ENCODE measurements at regions not wholly inside any gene's neighbourhood (a gene's known extent, or its start where the extent isn't known, plus 50 kb on each side); places are given as distances from the start of the nearest gene placed in this dataset.
A peak's percentile ranks its signal among the peaks of the same experiment; 100 is the strongest.
"Not testable (repeated sequence)": the region's sequence is repeated elsewhere in the genome, so short reads cannot be mapped to it uniquely, and the experiment has no call there.

GRCh38 chr7:156504006-156504405 is 136.6 kb upstream of the RNF32 start:
- POLR2A ChIA-PET = interaction anchor here (0.6 kb wide), 2 partner anchors 125 to 174 kb away, joined by 3 read pairs; no protein-coding TSS in a partner anchor

DNA sequence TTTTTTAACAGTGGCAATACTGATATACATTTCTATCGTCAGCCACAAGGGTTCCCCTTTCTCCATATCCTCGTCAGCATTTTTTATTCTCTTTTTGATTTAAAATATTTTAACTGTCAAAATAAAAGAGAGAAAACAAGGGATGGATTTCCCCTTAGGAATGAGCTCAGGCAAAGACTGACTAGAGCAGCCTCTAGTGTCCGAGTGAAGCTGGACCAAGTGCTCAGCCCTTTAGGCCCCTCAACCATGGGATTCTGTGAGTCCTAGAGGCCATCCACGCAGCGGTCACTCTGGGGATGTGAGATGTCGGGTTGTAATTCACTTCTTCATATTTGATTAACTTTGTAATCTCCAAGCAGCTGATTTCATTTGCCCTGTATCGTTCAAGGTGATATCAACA is 137.4 kb upstream of the RNF32 start:
- CTCF ChIA-PET = no interaction called here
- POLR2A ChIA-PET = no interaction called here
- no peak for TF ChIP-seq POLR2AphosphoS5 (IDR thresholded peaks at IDR 0.05; ENCODE audit: low read depth, low read length)
- TF ChIP-seq, protein P1, sequence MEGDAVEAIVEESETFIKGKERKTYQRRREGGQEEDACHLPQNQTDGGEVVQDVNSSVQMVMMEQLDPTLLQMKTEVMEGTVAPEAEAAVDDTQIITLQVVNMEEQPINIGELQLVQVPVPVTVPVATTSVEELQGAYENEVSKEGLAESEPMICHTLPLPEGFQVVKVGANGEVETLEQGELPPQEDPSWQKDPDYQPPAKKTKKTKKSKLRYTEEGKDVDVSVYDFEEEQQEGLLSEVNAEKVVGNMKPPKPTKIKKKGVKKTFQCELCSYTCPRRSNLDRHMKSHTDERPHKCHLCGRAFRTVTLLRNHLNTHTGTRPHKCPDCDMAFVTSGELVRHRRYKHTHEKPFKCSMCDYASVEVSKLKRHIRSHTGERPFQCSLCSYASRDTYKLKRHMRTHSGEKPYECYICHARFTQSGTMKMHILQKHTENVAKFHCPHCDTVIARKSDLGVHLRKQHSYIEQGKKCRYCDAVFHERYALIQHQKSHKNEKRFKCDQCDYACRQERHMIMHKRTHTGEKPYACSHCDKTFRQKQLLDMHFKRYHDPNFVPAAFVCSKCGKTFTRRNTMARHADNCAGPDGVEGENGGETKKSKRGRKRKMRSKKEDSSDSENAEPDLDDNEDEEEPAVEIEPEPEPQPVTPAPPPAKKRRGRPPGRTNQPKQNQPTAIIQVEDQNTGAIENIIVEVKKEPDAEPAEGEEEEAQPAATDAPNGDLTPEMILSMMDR (IDR thresholded peaks at IDR 0.05) = peak; percentile 50
- DNase-seq (ENCODE audit: low read depth, low spot score) (no peak), ATAC-seq (no peak)
- Histone ChIP-seq H3K4me1 (ENCODE audit: control insufficient read depth, insufficient read depth, low read length) (no peaks in the 10 kb centered on the region), H3K4me3 (ENCODE audit: low read depth in 2 of 2, low read length in 2 of 2) (no peak overlapping the region), H3K9me3 (ENCODE audit: control insufficient read depth, insufficient read depth, low read depth, low read length) (no peaks in the 10 kb centered on the region), H3K27ac (ENCODE audit: low read length) (no peak overlapping the region), H3K36me3 (ENCODE audit: control insufficient read depth, insufficient read depth, low read length) (no peaks in the 10 kb centered on the region), H3K27me3 (ENCODE audit: control insufficient read depth, insufficient read depth, low read length) (no peaks in the 10 kb centered on the region; the same call in 1 of the 2 replicates)
- intact Hi-C loops (cut with micrococcal nuclease; ENCODE audit: unreplicated experiment) = no loop called here
- in situ Hi-C loops (cut with HindIII; ENCODE audit: low pct_unique_long_range_greater_than_20kb, low sequenced_read_pairs) = no loop called here
- BruUV-seq (replicated peaks) = no TSS peak

More at GRCh38 chr7:156504006-156504405, 136.6 kb upstream of the RNF32 start:
- CTCF ChIA-PET = no interaction called here
- no peaks in the 10 kb centered on the region for H3K9me3 ChIP-seq (ENCODE audit: control insufficient read depth, insufficient read depth, low read depth, low read length)
- BruUV-seq (replicated peaks) = no TSS peak
- in situ Hi-C loops (cut with HindIII; ENCODE audit: low pct_unique_long_range_greater_than_20kb, low sequenced_read_pairs) = no loop called here
- intact Hi-C loops (cut with micrococcal nuclease; ENCODE audit: unreplicated experiment) = no loop called here
- H3K4me1 ChIP-seq (ENCODE audit: control insufficient read depth, insufficient read depth, low read length) = no peaks in the 10 kb centered on the region
- H3K27ac ChIP-seq (ENCODE audit: low read length) = no peak overlapping the region
- H3K36me3 ChIP-seq (ENCODE audit: control insufficient read depth, insufficient read depth, low read length) = no peaks in the 10 kb centered on the region
- DNase-seq (ENCODE audit: low read depth, low spot score) = no peak
- no peaks in the 10 kb centered on the region; the same call in 1 of the 2 replicates for H3K27me3 ChIP-seq (ENCODE audit: control insufficient read depth, insufficient read depth, low read length)
- no peak overlapping the region for H3K4me3 ChIP-seq (ENCODE audit: low read depth in 2 of 2, low read length in 2 of 2)
- TF ChIP-seq POLR2AphosphoS5 (IDR thresholded peaks at IDR 0.05; ENCODE audit: low read depth, low read length) = no peak
- no peak for TF ChIP-seq TCF7L2 (IDR thresholded peaks at IDR 0.05; ENCODE audit: low read depth, low read length)
- TF ChIP-seq, protein P1 (IDR thresholded peaks at IDR 0.05) = no peak
- no peak for TF ChIP-seq SIN3A (IDR thresholded peaks at IDR 0.05; ENCODE audit: borderline replicate concordance, insufficient read depth, low read depth, low read length)
- TF ChIP-seq, protein P2, sequence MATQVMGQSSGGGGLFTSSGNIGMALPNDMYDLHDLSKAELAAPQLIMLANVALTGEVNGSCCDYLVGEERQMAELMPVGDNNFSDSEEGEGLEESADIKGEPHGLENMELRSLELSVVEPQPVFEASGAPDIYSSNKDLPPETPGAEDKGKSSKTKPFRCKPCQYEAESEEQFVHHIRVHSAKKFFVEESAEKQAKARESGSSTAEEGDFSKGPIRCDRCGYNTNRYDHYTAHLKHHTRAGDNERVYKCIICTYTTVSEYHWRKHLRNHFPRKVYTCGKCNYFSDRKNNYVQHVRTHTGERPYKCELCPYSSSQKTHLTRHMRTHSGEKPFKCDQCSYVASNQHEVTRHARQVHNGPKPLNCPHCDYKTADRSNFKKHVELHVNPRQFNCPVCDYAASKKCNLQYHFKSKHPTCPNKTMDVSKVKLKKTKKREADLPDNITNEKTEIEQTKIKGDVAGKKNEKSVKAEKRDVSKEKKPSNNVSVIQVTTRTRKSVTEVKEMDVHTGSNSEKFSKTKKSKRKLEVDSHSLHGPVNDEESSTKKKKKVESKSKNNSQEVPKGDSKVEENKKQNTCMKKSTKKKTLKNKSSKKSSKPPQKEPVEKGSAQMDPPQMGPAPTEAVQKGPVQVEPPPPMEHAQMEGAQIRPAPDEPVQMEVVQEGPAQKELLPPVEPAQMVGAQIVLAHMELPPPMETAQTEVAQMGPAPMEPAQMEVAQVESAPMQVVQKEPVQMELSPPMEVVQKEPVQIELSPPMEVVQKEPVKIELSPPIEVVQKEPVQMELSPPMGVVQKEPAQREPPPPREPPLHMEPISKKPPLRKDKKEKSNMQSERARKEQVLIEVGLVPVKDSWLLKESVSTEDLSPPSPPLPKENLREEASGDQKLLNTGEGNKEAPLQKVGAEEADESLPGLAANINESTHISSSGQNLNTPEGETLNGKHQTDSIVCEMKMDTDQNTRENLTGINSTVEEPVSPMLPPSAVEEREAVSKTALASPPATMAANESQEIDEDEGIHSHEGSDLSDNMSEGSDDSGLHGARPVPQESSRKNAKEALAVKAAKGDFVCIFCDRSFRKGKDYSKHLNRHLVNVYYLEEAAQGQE (IDR thresholded peaks at IDR 0.05; ENCODE audit: insufficient read depth in 1 of 2, low read depth in 2 of 2, low read length in 1 of 2) = no peak
- no peak for ATAC-seq

- H3K4me3 ChIP-seq (ENCODE audit: low read depth in 2 of 2, low read length in 2 of 2); CTCF ChIA-PET; BruUV-seq (replicated peaks); intact Hi-C loops (cut with micrococcal nuclease; ENCODE audit: unreplicated experiment); H3K4me1 ChIP-seq (ENCODE audit: control insufficient read depth, insufficient read depth, low read length); H3K9me3 ChIP-seq (ENCODE audit: control insufficient read depth, insufficient read depth, low read depth, low read length); ATAC-seq; H3K36me3 ChIP-seq (ENCODE audit: control insufficient read depth, insufficient read depth, low read length); in situ Hi-C loops (cut with HindIII; ENCODE audit: low pct_unique_long_range_greater_than_20kb, low sequenced_read_pairs); DNase-seq (ENCODE audit: low read depth, low spot score); H3K27ac ChIP-seq (ENCODE audit: low read length); H3K27me3 ChIP-seq (ENCODE audit: control insufficient read depth, insufficient read depth, low read length); POLR2A ChIA-PET: not testable (repeated sequence)
Observed at GRCh38 chr7:156501815-156502214, 138.8 kb upstream of the RNF32 start.

Data from Panc1 (cell line).